Erythroblast (primary cell): ENCODE measurements at regions not wholly inside any gene's neighbourhood (a gene's known extent, or its start where the extent isn't known, plus 50 kb on each side); places are given as distances from the start of the nearest gene placed in this dataset.

Experiments used
- GATA1 ChIP-seq: IDR thresholded peaks from 2 replicates; pipeline ENCODE4 v1.6.1; 2011; ENCODE audit warnings: low read depth, mild to moderate bottlenecking, control low read depth, low read length, moderate library complexity
- POLR2A ChIP-seq: IDR thresholded peaks from 2 replicates; pipeline ENCODE4 v1.6.1; 2011; ENCODE audit warnings: mild to moderate bottlenecking, low read length

DNA sequence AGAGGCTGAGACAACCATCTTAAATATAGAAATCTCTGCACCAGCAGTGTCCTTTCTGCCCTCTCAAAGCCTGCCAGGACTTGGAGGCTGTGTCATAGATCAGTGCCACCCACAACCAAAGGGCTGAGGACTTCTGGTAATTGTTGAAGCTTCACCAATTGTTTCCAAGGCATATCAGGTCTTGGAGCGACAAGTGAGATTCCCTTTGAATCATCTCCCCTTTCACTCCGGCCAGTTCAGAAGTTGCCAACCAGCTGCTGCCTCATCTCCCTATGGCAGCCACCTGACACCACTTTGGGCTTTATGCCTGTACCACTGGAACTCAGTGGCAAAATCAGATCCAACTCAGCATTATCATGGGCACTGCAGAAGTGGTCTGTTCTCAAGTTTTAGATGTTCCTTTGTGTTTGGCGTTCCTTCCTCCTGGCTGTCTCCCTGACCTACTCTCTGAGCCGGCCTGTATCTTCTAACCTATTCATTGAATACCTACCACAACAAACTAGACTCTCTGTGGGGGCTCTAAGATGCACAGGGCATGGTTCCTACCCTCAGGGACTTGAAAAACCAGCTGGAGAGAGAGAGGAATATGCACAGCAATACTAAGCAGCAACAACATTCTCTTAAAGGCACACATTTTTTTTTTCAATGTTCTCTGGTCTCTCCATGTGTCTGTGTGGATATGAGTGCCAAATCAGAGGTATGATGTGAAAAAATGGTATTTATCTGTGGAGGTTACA is 90.8 kb upstream of the PFN2 start:
- TF ChIP-seq POLR2A (no peak), GATA1 (no peak)
